NCI-H187 treated with DMSO at 0.1 percent for 48 hours (cell line): ENCODE measurements at regions not wholly inside any gene's neighbourhood (a gene's known extent, or its start where the extent isn't known, plus 50 kb on each side); places are given as distances from the start of the nearest gene placed in this dataset.
"Not testable (repeated sequence)": the region's sequence is repeated elsewhere in the genome, so short reads cannot be mapped to it uniquely, and the experiment has no call there.

Experiments
- DNase-seq: peaks from one replicate; lab custom pipeline; 2025; lab: John Stamatoyannopoulos, UW

GRCh38 chr11:134728186-134728585, 316.1 kb upstream of the B3GAT1 start:
- DNase-seq = no peak

DNA sequence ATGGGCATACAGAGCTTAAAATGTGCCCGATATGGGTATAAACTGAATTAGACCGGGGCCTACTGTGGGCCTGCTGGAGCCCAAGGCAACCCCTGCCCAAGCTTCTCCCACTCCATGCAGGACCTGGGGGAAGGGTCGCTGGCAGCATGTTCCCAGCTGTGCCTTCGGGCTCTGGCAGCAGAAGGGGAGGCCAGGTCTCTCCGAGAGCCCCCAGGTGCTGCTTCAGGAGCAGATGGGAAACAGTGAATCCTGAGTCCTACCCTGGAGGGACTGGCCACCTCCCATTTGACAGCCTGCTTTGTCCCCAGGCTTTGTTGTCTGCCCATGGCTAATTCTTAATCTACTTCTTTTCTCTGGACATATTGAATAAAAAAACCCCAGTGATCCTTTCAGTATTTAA, 315.6 kb upstream of the B3GAT1 start:
- no peak for DNase-seq

DNA sequence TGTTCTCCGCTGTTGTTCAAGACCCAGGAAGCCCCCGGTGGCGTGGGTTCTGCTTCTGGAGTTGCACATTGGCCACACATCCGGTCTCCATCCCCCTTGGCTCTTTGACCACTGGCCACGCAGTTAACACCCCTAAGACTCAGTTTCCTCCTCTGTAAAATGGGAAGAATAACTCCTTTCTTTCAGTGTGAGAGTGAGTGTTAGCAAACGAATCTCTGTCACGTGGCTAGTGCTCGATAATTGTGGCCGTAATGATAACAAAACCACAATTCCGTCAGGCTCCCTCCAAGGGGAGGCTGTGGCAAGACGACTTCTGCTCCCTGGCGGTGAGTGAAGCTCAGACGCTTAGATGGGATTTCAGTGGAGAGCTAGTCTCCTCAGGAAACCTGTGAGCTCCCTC, 315.2 kb upstream of the B3GAT1 start:
- DNase-seq = no peak

DNA sequence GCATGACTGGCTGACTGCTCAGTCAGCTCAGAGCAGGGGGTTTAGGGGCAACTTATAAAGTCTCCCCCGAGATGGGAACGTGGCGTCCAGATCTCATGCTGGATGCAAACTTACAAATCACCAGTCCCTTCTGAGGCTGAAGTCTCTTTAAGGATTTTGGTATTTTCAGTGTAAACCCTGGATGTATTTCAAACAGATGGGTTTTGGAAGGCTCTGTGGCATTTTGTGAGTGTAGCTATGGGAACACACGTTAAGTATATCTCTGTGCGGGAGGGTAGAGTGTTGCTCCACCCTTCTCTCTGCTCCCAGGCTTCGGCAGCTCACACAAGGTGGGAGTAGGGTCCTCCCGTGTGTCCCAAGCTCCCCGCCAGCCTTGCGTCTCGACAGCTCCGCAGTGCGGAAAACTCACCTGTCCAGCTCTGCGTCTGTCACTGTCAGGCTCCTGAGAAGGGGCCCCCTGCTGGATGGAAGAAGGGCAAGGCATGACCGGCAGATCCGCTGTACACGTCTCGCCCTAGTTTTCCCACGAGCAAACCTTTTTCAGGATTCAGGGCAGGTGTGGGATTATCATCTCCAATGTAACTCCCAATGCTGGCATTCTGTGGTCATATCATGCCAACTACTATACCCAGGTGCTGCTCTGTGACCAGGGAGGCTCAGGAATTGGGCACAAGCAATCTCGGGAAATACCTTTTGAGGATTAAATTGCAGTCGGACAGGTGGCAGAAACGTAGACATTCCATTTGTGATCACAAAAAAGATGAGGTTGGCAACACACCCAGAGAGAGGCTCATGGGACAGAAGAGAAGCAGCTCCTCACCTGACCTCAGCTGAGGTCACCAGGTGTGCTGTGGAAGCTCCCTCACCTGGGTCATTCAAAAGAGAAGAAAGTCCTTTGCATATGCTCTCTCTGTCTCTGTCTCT, 313.9 kb upstream of the B3GAT1 start:
- no peak for DNase-seq

- no peak for DNase-seq
These were observed 313.2 kb upstream of the B3GAT1 start for GRCh38 chr11:134725211-134725610.

DNA sequence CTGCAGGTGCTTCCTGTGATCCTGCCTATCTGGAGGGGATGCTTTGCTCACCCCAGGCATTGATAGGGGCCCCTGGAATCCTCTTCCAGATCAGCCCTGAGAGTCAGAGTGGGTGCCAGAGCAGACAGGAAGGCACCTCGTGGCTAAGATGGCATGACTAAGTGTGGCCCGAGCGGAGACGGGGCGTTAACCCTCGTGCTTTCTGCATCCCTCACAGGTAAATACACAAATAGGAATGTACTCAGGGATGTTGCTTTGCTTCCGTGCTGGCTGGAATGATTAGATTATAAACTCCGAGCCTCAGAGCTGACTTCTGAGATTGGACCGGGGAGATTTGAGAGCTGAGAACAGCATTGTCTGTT, 312.7 kb upstream of the B3GAT1 start:
- DNase-seq = no peak

- no peak for DNase-seq
These were observed 312.2 kb upstream of the B3GAT1 start for GRCh38 chr11:134724106-134724778.

- DNase-seq = not testable (repeated sequence)
These were observed 308.6 kb upstream of the B3GAT1 start for GRCh38 chr11:134720691-134721070.

- DNase-seq = not testable (repeated sequence)
These were observed 308.1 kb upstream of the B3GAT1 start for GRCh38 chr11:134719940-134720690.

DNA sequence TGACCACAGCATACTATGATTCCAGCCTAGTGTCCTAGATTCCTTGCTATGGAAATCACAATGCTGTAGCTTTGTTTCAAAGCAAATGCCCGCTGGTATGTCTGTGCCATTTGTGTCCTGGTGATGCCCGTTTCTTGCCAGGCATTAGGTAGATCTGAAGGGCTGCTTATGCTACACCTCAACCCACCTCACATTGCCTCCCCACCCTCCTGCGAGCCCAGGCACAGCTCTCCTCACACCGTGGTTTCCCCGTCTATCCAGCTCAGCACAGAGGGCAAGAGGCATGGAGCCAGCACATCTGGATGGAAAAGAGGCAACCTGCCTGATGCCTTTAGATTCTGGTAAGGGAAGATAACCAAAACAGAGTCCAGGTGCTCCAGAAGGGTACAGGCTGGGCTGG, 307.4 kb upstream of the B3GAT1 start:
- no peak for DNase-seq

DNA sequence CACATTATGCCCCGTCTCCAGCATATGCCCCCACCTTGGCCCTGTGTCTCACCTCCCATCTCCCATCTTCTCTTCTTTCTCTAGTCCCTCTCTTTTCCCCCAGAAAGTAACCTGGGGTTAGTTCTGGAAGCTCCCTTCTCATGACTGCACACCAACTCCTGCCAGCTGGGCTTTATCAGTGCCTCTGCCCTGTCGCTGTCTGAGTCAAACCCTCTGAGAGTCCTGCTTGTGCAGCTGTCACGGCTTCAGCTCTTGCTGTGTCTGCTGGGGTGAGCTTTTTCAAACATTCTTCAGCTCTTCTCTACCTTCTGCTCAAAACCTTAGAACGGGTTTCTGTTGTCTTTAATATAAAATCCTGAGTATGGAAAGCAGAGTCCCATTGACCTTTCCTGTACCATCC, 304.5 kb upstream of the B3GAT1 start:
- no peak for DNase-seq

- peak; percentile 70 for DNase-seq
These were observed 302.1 kb upstream of the B3GAT1 start for GRCh38 chr11:134714021-134714656.

- DNase-seq = no peak
These were observed 300.4 kb upstream of the B3GAT1 start for GRCh38 chr11:134712228-134713145.

- no peak for DNase-seq
These were observed 299.5 kb upstream of the B3GAT1 start for GRCh38 chr11:134711588-134711987.

DNA sequence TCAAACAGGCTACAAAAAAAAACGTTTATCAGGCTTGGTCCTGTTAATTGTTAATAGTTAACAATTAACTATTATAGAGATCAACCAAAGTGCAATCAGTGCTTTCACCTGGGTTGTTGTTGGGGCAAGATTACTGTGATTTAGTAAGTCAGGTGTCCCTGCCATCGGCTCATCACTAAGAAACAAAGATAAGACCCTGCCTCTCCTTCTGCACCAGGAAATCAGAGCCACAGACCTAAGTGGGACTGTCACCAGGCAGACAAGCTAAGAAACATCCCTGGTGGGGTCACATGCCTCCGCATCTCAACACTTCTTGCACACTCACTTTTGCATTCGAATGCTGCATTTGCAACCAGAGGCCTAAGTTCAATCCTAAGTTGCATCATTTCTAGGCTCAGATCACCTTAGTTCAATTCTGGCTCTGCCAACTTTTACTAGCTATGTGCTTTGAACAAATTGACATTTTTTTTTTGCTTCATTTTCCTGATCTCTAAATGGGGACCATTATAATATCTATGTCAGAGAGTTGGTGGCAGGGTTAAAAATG, 298.9 kb upstream of the B3GAT1 start:
- no peak for DNase-seq

GRCh38 chr11:134705858-134706257, 293.8 kb upstream of the B3GAT1 start:
- DNase-seq = no peak

GRCh38 chr11:134702827-134703226, 290.8 kb upstream of the B3GAT1 start:
- no peak for DNase-seq

GRCh38 chr11:134701564-134702165, 289.6 kb upstream of the B3GAT1 start:
- no peak for DNase-seq

GRCh38 chr11:134700101-134700640, 288.1 kb upstream of the B3GAT1 start:
- no peak for DNase-seq

GRCh38 chr11:134696455-134696854, 284.4 kb upstream of the B3GAT1 start:
- no peak for DNase-seq
